Liver (tissue), 1 donor: ENCODE measurements at regions not wholly inside any gene's neighbourhood (a gene's known extent, or its start where the extent isn't known, plus 50 kb on each side); places are given as distances from the start of the nearest gene placed in this dataset. TPM values are rescaled to one million over a fixed set of nuclear protein-coding genes. Genes with fewer than 3 reads are reported as not detected.

Source experiments
- small RNA-seq: library from RNA; depleted of rRNA; stranded (forward); fragments of <200 nt; gene quantifications from one replicate; pipeline ENCODE3, GENCODE V24; 2014

Small RNAs in the stretch of these regions (small RNA-seq; reads per million reads assigned to genes)
- not detected for gene MIR4418
